LNCaP clone FGC (cell line): ENCODE measurements at regions not wholly inside any gene's neighbourhood (a gene's known extent, or its start where the extent isn't known, plus 50 kb on each side); places are given as distances from the start of the nearest gene placed in this dataset.

Experiments
- DNase-seq: peaks from one replicate; pipeline ENCODE4 v3.0.0-alpha.2; 2011; ENCODE audit warnings: low read depth
- H3K4me3 ChIP-seq: 2 replicates; pipeline ENCODE4 v1.5.1; 2011; ENCODE audit warnings: mild to moderate bottlenecking, low read depth, low read length, control low read depth
- CTCF ChIP-seq: IDR thresholded peaks from 2 replicates; pipeline ENCODE4 v1.5.1; 2012; ENCODE audit warnings: mild to moderate bottlenecking; ENCODE audit not compliant: control insufficient read depth, insufficient read depth; ENCODE audit errors: extremely low read depth

GRCh38 chr4:81930506-81931238, 443.1 kb downstream of the HNRNPD start:
- no peak for DNase-seq
- TF ChIP-seq CTCF, result no peak
- H3K4me3 ChIP-seq, result no peak overlapping the region

DNA sequence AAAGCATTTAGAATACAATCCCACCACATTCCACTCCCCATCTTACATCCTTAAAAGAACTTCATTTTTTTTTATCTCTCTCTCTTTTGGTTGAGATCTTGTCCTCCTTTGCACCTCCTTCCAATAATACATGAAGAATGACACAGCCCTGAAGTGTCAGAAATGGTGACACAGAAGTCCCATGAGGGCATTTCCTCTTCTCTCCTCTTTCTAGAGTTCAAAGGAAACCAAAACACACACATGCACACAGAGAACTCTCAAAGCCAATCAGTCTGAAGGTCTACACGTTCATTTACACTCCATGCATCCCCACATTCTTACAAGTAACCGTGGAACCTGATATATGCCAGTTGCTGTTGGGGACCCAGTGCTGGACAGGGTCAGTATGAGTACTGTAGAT, 450.7 kb downstream of the HNRNPD start:
- no peak for TF ChIP-seq CTCF
- H3K4me3 ChIP-seq, result no peak overlapping the region
- no peak for DNase-seq

DNA sequence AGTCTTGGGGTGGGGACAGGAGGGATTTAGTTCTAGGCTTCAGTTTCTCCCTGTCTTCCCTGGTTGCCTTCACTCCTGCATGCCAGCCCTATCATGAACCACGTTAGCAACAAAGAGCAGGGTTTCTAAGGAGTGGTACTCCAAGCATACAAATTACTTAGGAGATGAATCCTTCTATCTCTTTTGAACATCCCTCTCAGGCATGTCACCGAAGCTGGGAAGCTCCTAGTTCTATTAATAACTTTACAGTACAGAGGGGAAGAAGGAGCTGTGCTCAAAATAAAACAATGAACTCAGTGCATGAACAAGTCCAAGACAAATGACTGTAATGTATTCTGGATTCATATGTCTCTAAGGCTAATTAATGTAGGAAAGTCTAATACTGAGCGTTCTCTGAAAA, 450.6 kb upstream of the RASGEF1B start:
- H3K4me3 ChIP-seq, result no peak overlapping the region
- no peak for DNase-seq
- no peak for TF ChIP-seq CTCF

DNA sequence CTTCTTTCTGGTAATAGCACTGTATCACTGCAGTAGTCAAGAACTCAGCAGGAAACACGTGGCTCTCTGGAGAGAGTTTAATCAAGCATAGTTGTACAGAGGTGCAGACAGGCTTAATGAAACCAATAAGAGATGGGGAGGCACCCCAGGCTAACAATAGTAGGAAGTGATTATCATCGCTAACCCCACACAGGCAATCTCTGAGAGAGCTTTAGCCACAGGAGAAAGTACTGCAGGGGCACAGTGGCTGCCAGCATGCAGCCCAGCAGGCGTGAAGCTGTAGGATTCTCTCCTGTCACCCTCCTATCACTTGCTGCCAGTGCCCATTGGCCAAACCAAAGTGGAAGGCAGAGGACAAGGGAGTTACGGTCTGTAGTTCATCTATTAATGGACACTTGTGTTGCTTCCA, 450.0 kb upstream of the RASGEF1B start:
- no peak for TF ChIP-seq CTCF
- DNase-seq, result no peak
- no peak overlapping the region for H3K4me3 ChIP-seq

- no peak for DNase-seq
- no peak overlapping the region for H3K4me3 ChIP-seq
- 0 out of 2 replicates have a peak, but pooled peaks have one; percentile 15 for TF ChIP-seq CTCF
Observed at GRCh38 chr4:81919810-81920209, 448.1 kb upstream of the RASGEF1B start.

DNA sequence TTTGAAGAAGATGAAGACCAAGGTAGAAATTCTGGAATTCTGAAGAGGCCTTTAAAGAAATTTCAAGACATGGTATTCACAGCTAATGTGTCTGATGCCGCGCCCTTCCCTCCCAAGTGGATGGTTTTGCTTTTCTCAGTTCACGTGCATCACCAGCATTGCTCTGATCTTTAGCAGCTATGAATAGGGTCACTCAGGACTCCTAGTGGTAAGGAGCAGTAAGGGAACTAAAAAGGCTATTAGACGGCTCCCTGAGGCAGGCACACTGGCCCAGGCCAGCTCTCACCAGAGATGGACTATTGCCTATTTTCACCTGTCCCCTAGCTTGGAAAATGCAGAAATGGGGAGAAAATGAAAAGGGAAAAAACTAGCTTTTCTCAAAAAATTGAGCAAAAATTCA, 447.5 kb upstream of the RASGEF1B start:
- DNase-seq, result no peak
- peak; percentile 60 for TF ChIP-seq CTCF
- H3K4me3 ChIP-seq, result no peak overlapping the region

DNA sequence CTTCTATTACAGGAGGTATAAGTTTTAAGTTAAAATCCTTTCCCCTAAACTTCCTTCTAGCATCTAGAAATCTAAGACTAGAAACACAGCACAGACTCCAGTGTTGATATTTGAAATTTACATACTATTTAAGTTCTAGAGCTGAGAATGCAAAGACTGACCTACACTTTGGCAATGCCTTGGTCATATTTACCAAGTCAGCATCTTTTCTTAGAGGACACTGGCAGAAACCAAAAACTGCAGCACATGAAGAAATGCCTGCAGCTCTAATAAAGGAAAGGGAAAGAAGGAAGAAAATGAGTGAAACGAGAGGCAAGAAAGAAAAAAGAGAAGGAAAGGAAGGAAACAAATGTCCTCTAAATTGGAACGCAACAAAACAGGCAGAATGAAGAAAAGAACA, 443.7 kb upstream of the RASGEF1B start:
- no peak for TF ChIP-seq CTCF
- DNase-seq, result no peak

More for the DNA sequence above, 443.7 kb upstream of the RASGEF1B start:
- H3K4me3 ChIP-seq, result no peak overlapping the region
